Fibroblast of lung (primary cell): ENCODE measurements at regions not wholly inside any gene's neighbourhood (a gene's known extent, or its start where the extent isn't known, plus 50 kb on each side); places are given as distances from the start of the nearest gene placed in this dataset.
A peak's percentile ranks its signal among the peaks of the same experiment; 100 is the strongest.

Source experiments
- EZH2 ChIP-seq: IDR thresholded peaks from 2 replicates; pipeline ENCODE4 v1.5.1; 2012; ENCODE audit warnings: low read length, control low read depth, mild to moderate bottlenecking; ENCODE audit errors: missing control alignments
- TF ChIP-seq, protein P1 (sequence below), 2 donors: IDR thresholded peaks in 1 of 2; conservative IDR thresholded peaks in 1 of 2; 1 replicate in 1 of 2; 2 replicates in 1 of 2; pipeline ENCODE4 v1.5.1; 2011 to 2012; ENCODE audit warnings: low read length in 2 of 2, control low read depth in 1 of 2, inconsistent platforms in 1 of 2, low read depth in 1 of 2, mild to moderate bottlenecking in 1 of 2

DNA sequence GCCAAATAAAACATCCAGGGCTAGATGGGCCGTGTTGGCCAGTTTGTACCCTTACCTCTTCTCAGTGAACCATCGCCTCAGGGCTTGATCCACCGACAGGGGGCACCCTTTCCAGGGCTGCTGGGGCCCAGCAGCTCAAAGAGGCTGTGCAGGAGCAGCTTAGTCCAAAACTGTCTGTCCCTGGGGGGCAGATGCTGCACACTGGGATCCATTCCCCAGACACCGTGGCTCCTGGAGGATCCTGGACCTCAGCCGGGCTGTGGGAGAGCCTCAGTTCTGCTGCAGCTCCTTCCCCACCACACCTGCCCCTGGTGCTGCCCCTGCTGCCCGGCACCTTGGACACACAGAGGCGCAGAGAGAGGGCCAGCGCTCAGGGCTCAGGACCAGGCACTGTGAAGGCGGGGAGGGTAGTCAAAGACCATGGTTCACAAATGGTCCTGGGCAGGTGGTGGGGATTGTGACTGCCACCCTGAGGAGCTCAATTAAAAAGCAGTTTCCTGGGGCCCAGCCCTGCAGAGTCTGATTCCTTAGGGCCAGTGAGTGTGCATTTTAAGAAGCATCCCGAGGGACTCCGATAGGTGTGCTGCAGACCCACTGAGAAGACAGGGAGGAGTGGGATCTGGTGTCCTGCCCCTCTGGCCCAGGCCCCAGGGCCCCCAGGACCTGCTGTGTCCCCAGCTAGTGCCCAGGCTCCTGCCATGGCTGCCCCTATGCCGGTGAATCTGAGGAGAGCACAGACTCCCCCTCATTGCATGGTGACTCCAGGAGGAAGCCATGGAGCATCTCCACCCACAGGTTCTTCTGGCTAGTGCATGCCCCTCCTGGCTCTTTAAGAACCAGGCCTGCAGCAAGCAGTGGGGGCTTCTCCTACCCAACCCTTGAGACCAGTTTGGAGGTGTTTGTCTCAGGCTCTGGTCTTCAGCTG is 86.5 kb upstream of the PRR20G start:
- TF ChIP-seq, protein P1, sequence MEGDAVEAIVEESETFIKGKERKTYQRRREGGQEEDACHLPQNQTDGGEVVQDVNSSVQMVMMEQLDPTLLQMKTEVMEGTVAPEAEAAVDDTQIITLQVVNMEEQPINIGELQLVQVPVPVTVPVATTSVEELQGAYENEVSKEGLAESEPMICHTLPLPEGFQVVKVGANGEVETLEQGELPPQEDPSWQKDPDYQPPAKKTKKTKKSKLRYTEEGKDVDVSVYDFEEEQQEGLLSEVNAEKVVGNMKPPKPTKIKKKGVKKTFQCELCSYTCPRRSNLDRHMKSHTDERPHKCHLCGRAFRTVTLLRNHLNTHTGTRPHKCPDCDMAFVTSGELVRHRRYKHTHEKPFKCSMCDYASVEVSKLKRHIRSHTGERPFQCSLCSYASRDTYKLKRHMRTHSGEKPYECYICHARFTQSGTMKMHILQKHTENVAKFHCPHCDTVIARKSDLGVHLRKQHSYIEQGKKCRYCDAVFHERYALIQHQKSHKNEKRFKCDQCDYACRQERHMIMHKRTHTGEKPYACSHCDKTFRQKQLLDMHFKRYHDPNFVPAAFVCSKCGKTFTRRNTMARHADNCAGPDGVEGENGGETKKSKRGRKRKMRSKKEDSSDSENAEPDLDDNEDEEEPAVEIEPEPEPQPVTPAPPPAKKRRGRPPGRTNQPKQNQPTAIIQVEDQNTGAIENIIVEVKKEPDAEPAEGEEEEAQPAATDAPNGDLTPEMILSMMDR (conservative IDR thresholded peaks at IDR 0.05 in 1 of 2, IDR thresholded peaks at IDR 0.05 in 1 of 2; ENCODE audit: low read depth in 1 of 2, low read length in 2 of 2): peak; percentile 5 to 18
- no peak for TF ChIP-seq EZH2
